HG03442 (cell line): ENCODE measurements at regions not wholly inside any gene's neighbourhood (a gene's known extent, or its start where the extent isn't known, plus 50 kb on each side); places are given as distances from the start of the nearest gene placed in this dataset.
"Not testable (repeated sequence)": the region's sequence is repeated elsewhere in the genome, so short reads cannot be mapped to it uniquely, and the experiment has no call there.

Experiments used
- ATAC-seq: cut with Tn5 transposase; IDR thresholded peaks from one replicate; pipeline ENCODE4 v1.9.1; 2021; ENCODE audit warnings: mild to moderate bottlenecking, moderate library complexity; ENCODE audit not compliant: unreplicated experiment

DNA sequence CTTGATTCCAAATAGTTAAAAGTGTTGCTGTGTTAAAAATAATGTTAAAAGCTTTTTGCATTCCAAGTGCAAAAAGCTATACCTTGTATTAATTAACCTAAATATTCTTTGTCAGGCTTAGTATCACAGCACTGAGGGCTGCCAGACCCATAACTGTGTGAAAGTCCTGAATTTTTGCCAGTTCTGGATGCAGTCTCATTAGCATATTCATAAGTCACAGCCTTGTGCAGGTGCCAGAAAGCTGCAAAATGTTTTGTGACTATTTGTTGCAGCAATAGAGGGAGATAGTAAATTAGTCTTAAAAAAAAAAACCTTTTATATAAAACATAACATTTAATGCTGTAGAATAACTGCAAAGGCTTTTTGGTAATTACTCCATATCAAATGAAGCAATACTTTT lies 56.6 kb downstream of the SLITRK1 start:
- no peak for ATAC-seq

DNA sequence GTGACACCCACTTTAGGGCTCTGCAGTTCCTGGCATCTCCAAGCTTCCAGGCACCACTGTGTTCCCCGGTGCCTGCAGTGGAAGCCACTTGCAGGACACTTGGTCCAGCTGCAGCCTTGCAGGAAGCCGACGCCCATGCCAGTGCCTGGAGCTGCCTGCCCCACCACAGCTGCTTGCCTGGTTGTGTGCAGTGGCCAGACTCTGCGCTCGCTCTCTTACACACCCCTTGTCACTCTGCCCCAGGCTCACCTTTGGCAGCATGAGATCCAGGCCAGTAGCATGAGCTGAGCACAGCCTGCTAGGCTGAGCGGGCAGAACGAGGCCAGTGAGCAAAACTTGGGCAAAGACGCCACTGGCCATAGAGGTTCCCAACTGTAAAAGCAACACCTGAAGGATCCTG lies 57.7 kb downstream of the SLITRK1 start:
- no peak for ATAC-seq

DNA sequence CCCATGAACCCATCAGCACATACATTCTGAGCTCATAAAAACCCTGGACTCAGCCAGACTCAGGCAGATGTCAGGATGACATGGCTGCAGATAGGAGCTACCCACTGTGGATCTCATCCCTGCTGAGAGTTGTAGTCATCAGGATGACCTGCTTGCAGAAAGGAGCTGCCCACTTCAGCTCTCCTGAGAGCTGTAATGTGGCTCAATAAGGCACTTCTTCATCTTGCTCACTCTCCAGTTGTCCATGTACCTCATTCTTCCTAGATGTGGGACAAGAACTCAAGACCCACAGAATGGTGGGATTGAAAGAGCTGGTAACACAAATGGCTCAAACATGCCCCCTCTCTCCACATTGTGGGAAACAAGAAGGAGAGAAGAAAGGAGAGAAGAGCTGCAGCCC lies 58.2 kb downstream of the SLITRK1 start:
- no peak for ATAC-seq

DNA sequence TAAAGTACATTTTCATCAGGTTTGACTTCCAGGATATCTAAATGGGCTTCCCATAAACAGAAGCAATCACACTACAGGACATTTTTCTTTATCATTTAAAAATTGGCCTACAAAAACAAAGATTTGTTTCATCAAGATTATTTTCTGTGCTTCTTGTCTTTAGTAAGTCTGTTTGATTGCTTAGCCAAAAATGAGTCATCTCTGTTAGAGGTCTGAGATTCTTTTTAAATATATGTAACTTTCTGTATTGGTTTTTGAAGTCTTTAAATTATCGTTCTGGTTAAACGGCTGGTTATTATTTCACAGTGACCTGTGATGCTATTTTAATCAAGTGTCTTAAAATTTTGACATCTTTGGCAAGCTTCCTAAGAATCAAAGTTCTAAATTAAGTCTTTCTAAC lies 62.7 kb downstream of the SLITRK1 start:
- no peak for ATAC-seq

DNA sequence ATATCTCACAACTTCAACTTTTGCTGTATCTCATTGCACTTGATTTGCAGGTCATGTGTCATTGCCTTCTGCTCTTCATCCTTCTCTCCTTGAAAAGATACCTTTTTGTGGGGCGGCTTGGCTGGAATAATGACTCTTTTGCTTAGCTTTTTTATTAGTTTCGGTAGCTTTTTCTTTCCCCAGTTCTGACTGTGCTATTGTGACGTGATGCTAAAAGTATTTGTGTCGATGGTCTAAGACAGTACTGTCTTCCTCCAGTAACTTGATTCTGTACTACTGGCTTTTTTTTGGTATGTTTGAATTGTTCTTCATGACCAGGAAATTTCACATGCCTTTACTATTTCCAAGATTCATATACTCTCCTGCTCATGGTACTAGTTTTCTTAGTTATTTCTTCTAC lies 63.1 kb downstream of the SLITRK1 start:
- no peak for ATAC-seq

DNA sequence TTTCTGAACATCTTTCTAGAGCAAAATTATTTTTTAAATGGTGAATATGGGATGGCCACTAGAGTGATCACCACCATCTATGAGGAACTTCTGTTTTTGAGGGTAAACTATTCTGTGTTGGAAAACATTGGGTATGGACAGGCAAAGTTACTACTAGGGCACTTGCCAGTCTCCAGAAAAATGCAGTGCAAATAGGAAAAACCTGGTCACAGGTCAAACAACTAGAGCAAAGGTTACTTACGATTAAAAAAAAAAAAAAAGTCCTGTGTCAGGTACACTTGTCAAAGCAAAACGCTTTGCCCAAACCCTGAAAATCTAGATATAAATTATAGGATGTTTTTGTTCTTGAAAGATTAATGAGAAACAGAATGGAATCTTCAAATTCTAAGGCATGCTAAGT lies 66.2 kb downstream of the SLITRK1 start:
- no peak for ATAC-seq

DNA sequence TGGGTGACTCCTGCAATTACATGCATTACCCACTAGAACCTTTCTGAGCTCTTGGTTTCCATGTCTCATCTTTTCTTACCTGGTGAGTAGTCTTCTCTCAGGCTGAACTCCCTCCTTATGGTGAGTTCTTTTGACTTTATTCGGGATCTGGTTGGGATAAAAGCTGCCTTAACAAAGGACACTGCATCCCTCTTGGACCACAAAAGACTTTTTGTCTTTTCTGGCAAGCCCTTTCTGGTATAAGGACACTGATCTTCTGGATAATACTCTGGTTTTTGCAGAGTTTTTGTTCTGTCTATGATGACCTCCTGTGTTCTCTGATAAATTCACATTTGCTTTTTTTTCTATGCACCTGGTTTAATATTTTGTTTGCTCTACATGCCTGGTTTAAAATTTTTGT lies 66.7 kb downstream of the SLITRK1 start:
- ATAC-seq: no peak

DNA sequence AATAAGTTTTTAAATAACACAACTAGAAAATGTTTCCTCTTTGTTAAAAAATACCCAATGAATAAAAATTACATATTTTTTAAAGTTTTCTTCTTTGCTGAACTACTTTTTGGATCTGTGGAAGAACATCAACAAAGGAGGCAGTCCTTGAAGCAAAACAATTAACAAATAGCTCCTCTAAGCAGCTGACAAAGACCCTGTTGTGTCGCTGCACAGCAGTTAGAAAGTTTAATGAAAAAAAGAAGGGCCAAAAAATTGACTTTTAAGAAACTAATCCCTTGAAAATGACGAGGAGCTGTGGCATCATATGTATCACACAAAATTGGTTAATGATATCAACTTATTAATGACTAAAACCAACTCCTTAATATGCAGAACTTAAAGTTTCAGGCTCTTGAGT lies 72.1 kb downstream of the SLITRK1 start:
- ATAC-seq: no peak

DNA sequence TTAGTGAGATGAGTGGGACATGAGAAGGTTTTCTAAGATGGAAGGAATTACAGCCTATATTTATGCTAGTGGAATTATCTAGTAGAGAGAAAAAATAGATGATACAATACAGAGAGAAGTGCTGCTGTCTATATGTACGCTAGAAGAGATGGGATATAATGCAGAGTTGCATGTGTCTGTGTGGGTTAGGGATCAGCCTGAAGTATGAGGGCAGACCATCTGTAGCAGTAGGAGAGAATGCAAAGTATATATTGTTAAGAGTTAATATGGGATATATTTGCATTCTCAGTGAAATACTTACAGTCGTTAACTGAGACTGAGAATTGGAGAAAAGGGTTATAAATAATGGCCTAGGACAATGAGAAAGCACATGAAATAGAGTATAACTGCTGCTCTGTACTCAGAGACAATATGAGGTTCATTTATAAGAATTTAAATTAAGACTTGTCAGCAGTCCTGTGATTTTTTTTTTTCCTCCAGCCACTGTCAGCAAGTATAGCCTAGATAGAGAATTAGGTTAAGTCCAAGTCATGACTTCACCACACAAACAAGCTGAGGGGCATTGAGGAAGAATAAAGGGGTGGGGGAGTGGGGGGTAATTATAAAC lies 77.8 kb downstream of the SLITRK1 start:
- no peak for ATAC-seq

DNA sequence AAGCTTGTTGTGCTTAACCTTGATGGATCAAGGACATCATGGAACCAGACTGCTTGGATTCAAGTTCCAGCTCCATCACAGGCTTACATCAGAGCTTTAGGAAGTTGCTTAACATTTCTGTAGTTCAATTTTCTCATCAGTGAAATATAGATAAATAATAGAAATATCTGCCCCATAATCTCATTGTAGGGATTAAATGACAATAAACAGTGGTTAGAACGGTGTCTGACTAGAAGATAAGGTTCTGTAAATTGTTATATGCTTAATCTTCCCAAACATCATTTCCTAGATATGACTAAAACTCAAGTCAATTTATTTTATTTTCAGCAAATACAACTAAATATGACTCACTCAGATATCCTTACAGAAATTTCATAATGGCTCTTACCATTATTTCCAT lies 83.5 kb downstream of the SLITRK1 start:
- no peak for ATAC-seq

DNA sequence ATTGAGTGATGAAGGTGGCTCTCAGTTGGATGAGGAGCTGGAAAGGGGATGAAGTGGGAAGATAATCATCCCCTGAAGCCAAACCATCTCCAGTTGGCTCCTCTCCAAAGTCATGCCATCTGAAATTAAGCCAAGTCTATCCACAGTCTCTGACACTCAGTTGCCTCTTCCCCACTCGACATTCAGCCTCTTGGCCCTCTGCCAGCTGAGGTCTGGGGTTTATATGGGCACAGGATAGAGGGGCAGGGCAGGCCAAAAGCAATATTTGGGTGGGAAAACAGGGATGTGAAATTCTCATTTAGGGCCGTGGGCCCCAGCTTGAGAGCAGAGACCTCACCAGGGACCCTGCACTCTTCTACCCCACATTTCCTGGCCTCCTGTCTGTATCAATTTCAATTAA lies 85.9 kb downstream of the SLITRK1 start:
- no peak for ATAC-seq

DNA sequence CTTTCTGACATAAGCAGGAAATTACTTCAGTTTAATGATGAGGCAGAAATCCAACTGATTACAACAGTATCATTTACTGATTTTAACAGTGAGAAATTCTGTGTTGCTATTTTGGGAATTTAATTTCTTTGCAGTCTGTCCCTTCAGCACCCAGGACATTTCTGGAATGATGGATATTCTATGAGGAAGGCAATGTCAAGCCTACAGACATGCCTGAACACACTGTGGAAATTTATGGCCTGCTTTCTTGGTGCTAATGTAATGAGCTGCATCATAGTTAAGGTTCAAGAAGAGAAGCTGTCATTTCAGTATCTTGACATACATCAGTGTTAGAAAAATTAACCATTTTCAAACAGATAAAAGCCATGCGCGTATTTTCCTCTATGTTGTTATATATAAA lies 87.7 kb downstream of the SLITRK1 start:
- ATAC-seq: no peak

DNA sequence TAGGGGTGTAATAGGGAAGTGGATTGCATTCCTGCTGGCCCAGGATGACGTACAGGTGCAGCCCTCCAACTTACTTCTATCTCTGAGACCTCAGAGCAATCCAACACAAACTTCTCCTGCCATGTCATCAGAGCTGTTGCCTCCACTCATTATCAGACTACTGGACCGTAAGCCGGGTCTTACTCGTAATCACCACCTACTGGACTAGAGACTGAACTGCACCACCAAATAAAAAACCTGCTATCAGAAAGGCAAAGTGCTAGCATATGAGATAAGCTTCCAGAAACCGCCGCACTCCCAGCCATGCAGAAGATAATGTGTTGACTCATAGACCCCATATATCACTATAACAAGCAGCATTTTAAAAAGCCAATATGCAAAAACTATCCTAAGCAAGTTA lies 102.0 kb downstream of the SLITRK1 start:
- no peak for ATAC-seq

DNA sequence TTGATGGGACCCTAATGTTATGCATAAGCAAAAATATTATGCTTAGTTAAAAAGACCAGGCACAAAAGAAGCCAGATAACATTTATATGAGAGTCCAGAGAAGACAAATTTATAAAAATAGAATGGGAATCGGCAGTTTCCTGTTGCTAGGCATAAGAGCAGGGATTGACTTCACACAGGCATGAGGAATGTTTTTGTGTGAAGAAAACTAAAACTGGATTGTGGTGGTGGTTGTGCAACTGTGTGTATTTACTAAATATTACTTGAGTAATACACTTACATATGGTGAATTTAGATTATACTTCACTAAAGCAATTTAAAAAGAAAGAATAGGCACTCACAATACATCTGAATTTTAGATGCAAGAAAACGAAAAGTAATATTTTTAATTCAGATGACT lies 108.3 kb downstream of the SLITRK1 start:
- ATAC-seq: no peak

DNA sequence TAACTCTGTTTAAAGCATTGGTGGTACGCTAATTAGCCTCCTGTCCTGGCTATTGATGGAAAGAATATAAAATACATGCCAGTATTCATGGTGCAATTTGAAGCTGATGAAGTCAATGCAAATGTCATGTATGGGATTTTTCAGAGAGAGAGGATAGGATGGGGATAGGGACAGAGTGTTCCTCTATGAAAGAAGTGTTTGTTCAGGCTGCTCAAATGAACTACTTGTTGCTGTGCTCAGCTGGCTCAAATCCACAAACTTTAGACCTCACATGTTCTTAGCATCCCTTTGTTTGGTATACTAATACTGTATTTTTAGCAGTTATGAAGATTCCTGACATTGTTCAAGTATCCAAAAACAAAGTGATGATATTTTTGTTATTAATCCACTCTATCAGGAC lies 116.5 kb downstream of the SLITRK1 start:
- no peak for ATAC-seq

DNA sequence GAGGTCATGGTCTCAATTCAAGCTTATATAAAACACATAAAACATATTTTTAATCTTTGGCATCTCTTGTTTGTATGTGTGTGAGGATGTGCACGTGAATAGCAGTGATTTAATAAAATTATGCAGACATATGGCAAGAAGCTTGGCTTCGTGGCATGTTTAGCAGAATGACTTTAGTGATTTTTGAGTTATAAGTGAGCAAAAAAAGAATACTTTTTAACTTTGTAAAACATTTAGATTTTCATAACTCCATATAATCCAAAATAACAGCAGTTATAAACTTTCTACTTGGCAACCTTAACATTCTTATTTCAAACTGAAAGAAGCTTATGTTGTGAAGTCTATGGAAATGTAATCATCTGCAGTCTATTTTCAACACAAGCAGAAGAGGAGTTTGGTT lies 120.6 kb downstream of the SLITRK1 start:
- ATAC-seq: no peak

DNA sequence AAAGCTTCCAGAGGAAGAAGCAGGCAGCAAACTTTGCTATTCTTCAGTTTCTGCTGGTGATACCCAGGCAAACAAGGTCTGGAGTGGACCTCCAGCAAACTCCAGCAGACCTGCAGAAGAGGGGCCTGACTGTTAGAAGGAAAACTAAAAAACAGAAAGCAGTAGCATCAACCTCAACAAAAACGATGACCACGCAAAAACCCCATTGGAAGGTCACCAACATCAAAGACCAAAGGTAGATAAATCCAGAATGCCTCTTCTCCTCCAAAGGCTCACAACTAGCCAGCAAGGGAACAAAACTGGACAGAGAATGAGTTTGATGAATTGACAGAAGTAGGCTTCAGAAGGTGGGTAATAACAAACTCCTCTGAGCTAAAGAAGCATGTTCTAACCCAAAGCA lies 127.1 kb downstream of the SLITRK1 start:
- not testable (repeated sequence) for ATAC-seq

DNA sequence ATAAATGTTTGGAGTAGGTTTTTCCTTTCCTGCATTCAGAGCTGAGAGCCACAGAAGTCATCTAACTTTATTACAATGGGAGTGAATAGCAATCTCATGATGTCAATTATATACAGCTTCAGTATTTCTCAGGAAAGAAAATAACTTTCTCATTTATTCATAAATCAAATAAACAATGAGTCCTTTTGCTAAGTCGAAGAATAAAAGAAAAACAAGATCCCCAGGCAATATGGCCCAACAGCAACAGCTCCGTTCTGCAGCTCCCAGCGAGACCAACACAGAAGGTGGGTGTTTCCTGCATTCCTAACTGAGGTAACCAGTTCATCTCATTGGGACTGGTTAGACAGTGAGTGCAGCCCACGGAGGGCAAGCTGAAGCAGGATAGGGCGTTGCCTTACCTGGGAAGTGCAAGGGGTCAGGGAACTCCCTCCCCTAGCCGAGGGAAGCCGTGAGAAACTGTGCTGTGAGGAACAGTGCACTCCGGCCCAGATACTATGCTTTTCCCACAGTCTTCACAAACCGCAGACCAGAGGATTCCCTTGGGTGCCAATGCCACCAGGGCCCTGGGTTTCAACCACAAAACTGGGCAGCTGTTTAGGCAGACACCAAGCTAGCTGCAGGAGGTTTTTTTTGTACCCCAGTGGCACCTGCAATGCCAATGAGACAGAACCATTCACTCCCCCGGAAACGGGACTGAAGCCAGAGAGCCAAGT lies 128.2 kb downstream of the SLITRK1 start:
- no peak for ATAC-seq

DNA sequence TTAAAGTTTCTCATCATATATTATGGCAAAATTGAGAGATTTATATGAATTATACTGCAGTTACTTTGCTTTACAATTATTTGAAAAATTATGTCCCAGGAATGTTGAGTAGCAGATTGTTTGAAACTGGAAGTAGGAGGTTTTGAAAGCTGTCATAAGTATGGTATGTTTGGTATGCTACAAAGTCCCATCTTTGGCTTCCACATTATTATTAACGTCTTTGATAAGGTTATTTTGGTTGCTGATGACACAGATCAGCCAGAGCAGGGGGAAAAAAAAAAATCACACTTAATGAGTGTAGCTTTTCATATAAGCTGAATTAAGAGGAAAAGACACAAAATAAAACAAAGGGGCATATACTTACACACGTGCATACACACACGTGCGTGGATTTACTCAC lies 130.1 kb downstream of the SLITRK1 start:
- no peak for ATAC-seq

DNA sequence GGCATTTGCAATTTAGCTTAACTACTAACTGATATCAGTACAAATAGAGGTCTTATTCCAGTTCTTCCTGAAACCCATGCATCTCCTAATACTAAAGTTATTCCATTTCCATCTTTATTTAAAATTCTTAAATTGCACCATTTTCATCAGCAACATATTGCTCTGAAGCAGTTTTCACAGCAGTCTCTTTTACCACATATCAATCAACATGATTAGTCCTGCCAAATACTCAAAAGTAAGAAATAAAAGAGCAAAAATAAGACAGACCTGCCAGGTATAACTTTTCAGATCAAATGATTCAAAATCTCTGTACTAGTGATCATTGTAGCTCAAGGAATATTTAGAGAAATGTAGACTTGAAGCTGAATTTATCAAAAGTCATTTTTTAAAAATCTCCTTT lies 141.7 kb downstream of the SLITRK1 start:
- no peak for ATAC-seq

DNA sequence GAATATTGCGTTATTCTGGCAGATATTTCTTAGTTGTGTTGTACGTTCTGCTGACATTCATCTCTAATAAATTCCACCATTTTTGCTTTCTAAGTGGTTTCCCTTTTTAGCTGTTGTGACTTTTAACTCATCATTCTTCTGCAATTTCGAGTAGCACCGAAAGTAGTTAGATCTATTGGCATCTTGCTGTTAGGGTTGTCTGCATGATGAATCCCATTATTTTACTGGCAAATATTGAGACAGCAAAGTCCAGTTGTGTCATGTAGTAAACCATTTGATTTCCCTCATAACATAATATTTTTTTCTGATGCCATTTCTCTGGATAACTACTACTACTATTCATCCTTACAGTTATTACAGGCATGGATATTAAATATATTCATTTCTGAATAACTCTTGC lies 143.9 kb downstream of the SLITRK1 start:
- no peak for ATAC-seq

DNA sequence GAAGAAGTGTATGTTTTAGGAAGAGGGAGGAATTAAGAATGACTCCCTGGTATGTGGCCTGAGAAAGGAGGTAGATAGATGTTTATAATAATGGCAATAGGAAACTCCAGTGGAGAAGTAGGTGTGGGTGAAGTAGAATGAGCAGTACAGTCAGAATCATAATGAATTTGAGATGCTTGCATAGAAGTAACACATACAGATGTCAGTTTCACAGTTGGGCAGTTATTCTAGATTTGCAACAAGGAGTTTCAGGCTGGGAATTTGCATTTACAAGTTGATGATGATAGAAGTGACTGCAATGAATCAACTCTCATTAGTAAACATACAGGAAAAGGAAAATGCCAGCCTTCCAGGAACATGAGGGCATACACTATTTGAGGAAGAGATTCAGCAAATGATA lies 149.0 kb downstream of the SLITRK1 start:
- no peak for ATAC-seq

DNA sequence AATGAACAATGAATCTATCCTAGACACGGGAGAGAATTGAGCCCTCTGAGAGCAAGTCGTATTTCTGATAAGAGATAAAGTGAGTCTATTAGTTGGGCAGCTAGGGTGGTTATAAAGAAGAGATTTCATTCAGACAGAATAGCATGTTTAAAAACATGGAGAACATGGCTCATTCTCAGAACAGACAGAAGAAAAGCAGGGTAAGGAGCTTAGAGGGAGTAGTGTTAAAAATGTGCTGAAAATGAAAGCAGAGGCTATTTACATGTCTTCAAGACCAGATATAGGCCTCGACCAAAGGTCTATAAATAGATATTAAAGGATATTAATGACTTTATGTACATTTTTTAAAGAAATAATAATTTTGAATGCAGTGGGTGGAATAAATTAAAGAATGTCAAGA lies 149.5 kb downstream of the SLITRK1 start:
- no peak for ATAC-seq
